Activated CD4-positive, alpha-beta T cell treated with anti-CD3 and anti-CD28 coated beads for 48 hours (primary cell): ENCODE measurements at regions not wholly inside any gene's neighbourhood (a gene's known extent, or its start where the extent isn't known, plus 50 kb on each side); places are given as distances from the start of the nearest gene placed in this dataset.

Source experiments
- DNase-seq: peaks from one replicate; pipeline ENCODE4 v3.0.0-alpha.2; 2020

GRCh38 chr6:105807905-105808304, 278.2 kb upstream of the PRDM1 start:
- DNase-seq, result no peak

- no peak for DNase-seq
Observed at GRCh38 chr6:105806486-105806920, 279.6 kb upstream of the PRDM1 start.

GRCh38 chr6:105805501-105806023, 280.6 kb upstream of the PRDM1 start:
- DNase-seq, result no peak

GRCh38 chr6:105804424-105804823, 281.7 kb upstream of the PRDM1 start:
- no peak for DNase-seq

GRCh38 chr6:105804000-105804399, 282.1 kb upstream of the PRDM1 start:
- no peak for DNase-seq

GRCh38 chr6:105803442-105803841, 282.7 kb upstream of the PRDM1 start:
- no peak for DNase-seq

GRCh38 chr6:105802703-105803102, 283.4 kb upstream of the PRDM1 start:
- DNase-seq, result no peak

GRCh38 chr6:105800871-105801270, 285.3 kb upstream of the PRDM1 start:
- DNase-seq, result no peak

- no peak for DNase-seq
Observed at GRCh38 chr6:105800398-105800797, 285.7 kb upstream of the PRDM1 start.

- DNase-seq, result no peak
Observed at GRCh38 chr6:105799056-105799455, 287.1 kb upstream of the PRDM1 start.

GRCh38 chr6:105797983-105798453, 288.1 kb upstream of the PRDM1 start:
- DNase-seq, result no peak

GRCh38 chr6:105797286-105797979, 288.7 kb upstream of the PRDM1 start:
- no peak for DNase-seq

GRCh38 chr6:105795913-105796517, 290.1 kb upstream of the PRDM1 start:
- peak; percentile 25 for DNase-seq

- DNase-seq, result no peak
Observed at GRCh38 chr6:105795366-105795765, 290.8 kb upstream of the PRDM1 start.

- DNase-seq, result no peak
Observed at GRCh38 chr6:105794870-105795269, 291.3 kb upstream of the PRDM1 start.

- no peak for DNase-seq
Observed at GRCh38 chr6:105794239-105794638, 291.9 kb upstream of the PRDM1 start.

GRCh38 chr6:105793130-105793529, 293.0 kb upstream of the PRDM1 start:
- no peak for DNase-seq

GRCh38 chr6:105791583-105792318, 294.4 kb upstream of the PRDM1 start:
- DNase-seq, result no peak

- DNase-seq, result no peak
Observed at GRCh38 chr6:105791179-105791578, 295.0 kb upstream of the PRDM1 start.

- DNase-seq, result no peak
Observed at GRCh38 chr6:105790635-105791034, 295.5 kb upstream of the PRDM1 start.

- no peak for DNase-seq
Observed at GRCh38 chr6:105789935-105790334, 296.2 kb upstream of the PRDM1 start.

GRCh38 chr6:105787747-105788146, 298.4 kb upstream of the PRDM1 start:
- DNase-seq, result no peak

- peak; percentile 28 for DNase-seq
Observed at GRCh38 chr6:105786890-105787655, 299.1 kb upstream of the PRDM1 start.
